KBM-7 (cell line): ENCODE measurements at regions not wholly inside any gene's neighbourhood (a gene's known extent, or its start where the extent isn't known, plus 50 kb on each side); places are given as distances from the start of the nearest gene placed in this dataset.

Source experiments
- DNase-seq: peaks from one replicate; pipeline ENCODE4 v3.0.0-alpha.2; 2015
- in situ Hi-C: fragments of 300-500 bp; cut with MboI; formaldehyde crosslinking; loops from 2 replicates; pipeline ENCODE4 v1.14.3; 2020; ENCODE audit warnings: low sequenced_read_pairs, low pct_unique_long_range_greater_than_20kb, mixed read lengths

- in situ Hi-C loops, result no loop called here
- DNase-seq, result no peak
These were observed 74.6 kb upstream of the HDAC4 start for GRCh38 chr2:239475161-239476028.

- no peak for DNase-seq
- in situ Hi-C loops, result no loop called here
These were observed 72.5 kb upstream of the HDAC4 start for GRCh38 chr2:239473211-239473805.

GRCh38 chr2:239472235-239472775, 71.5 kb upstream of the HDAC4 start:
- no peak for DNase-seq
- in situ Hi-C loops, result no loop called here

- in situ Hi-C loops, result no loop called here
- DNase-seq, result no peak
These were observed 70.4 kb upstream of the HDAC4 start for GRCh38 chr2:239471011-239471792.

- no peak for DNase-seq
- in situ Hi-C loops, result no loop called here
These were observed 69.5 kb upstream of the HDAC4 start for GRCh38 chr2:239470151-239470900.

- no peak for DNase-seq
- in situ Hi-C loops, result no loop called here
These were observed 68.5 kb upstream of the HDAC4 start for GRCh38 chr2:239469106-239469960.

- DNase-seq, result no peak
- in situ Hi-C loops, result no loop called here
These were observed 67.8 kb upstream of the HDAC4 start for GRCh38 chr2:239468491-239469105.

GRCh38 chr2:239467956-239468490, 67.2 kb upstream of the HDAC4 start:
- DNase-seq, result no peak
- in situ Hi-C loops, result no loop called here

GRCh38 chr2:239467281-239467955, 66.6 kb upstream of the HDAC4 start:
- in situ Hi-C loops, result no loop called here
- DNase-seq, result no peak

GRCh38 chr2:239466755-239467271, 66.0 kb upstream of the HDAC4 start:
- no peak for DNase-seq
- in situ Hi-C loops, result no loop called here

- DNase-seq, result no peak
- in situ Hi-C loops, result no loop called here
These were observed 65.4 kb upstream of the HDAC4 start for GRCh38 chr2:239466061-239466754.

- in situ Hi-C loops, result no loop called here
- peak; percentile 12 for DNase-seq
These were observed 64.5 kb upstream of the HDAC4 start for GRCh38 chr2:239465017-239466001.

GRCh38 chr2:239464166-239465016, 63.6 kb upstream of the HDAC4 start:
- no peak for DNase-seq
- in situ Hi-C loops, result no loop called here

- in situ Hi-C loops, result no loop called here
- DNase-seq, result no peak
These were observed 62.8 kb upstream of the HDAC4 start for GRCh38 chr2:239463541-239464165.
